ENCODE measurements at regions not wholly inside any gene's neighbourhood (a gene's known extent, or its start where the extent isn't known, plus 50 kb on each side); places are given as distances from the start of the nearest gene placed in this dataset.

- H3K27me3 ChIP-seq (replicated peaks in 1 of 4; ENCODE audit: control extremely low read depth in 1 of 4, control insufficient read depth in 3 of 4, insufficient read depth in 4 of 4, low read length in 3 of 4): no peaks in the 10 kb centered on the region
- H3K36me3 ChIP-seq (replicated peaks in 1 of 2; ENCODE audit: control extremely low read depth in 1 of 2, control insufficient read depth in 1 of 2, extremely low read depth in 1 of 2, insufficient read depth in 2 of 2, low read length in 1 of 2): peaks cover 0 to 6% of the 10 kb centered on the region in 2 experiments
- H3K4me2 ChIP-seq (replicated peaks; ENCODE audit: low read depth, low read length, poor library complexity, severe bottlenecking): no peak overlapping the region
- peaks cover 53% of the 10 kb centered on the region for H3K79me2 ChIP-seq (ENCODE audit: control insufficient read depth, insufficient read depth, low read length)
- WGBS (ENCODE audit: insufficient coverage): 100% methylated on average over 12 of the region's 14 CpGs
- H3K4me1 Mint-ChIP-seq: peaks cover 5% of the 10 kb centered on the region
- POLR2A ChIA-PET: no interaction called here
- H3K27ac Mint-ChIP-seq: no peak overlapping the region
- no peaks in the 10 kb centered on the region for H3K4me1 ChIP-seq (ENCODE audit: control insufficient read depth in 2 of 2, insufficient read depth in 2 of 2, low read length in 2 of 2)
- H3K27ac ChIP-seq (ENCODE audit: low read length in 2 of 2): no peak overlapping the region
- H3K9me3 ChIP-seq (ENCODE audit: control extremely low read depth in 1 of 3, control insufficient read depth in 2 of 3, insufficient read depth in 1 of 3, low read length in 2 of 3): no peaks in the 10 kb centered on the region
- no peak overlapping the region for H3K4me3 ChIP-seq (ENCODE audit: control extremely low read depth in 1 of 5, extremely low read depth in 1 of 5, insufficient read depth in 1 of 5, low read depth in 2 of 5, low read length in 4 of 5)
- H3K9ac ChIP-seq (ENCODE audit: low read length): no peak overlapping the region
- ATAC-seq (ENCODE audit: low read depth): no peak
- TF ChIP-seq EZH2 (IDR thresholded peaks at IDR 0.05; ENCODE audit: borderline replicate concordance, insufficient read depth, low read depth, low read length, poor library complexity, severe bottlenecking) (no peak), CTCF (IDR thresholded peaks at IDR 0.05) (no peak)
- intact Hi-C loops (cut with micrococcal nuclease): no loop called here
- H3K9me3 Mint-ChIP-seq (ENCODE audit: insufficient read depth): no peaks in the 10 kb centered on the region
- H2AFZ ChIP-seq (ENCODE audit: insufficient read depth, low read depth, low read length, poor library complexity, severe bottlenecking): no peak overlapping the region
- no peaks in the 10 kb centered on the region for H3K27me3 Mint-ChIP-seq
- peaks cover 61% of the 10 kb centered on the region for H4K20me1 ChIP-seq (ENCODE audit: control insufficient read depth, insufficient read depth, low read length, poor library complexity, severe bottlenecking)
- DNase-seq: no peak
- CTCF ChIA-PET: no interaction called here
- H3K4me3 Mint-ChIP-seq: no peak overlapping the region
These were observed 238.4 kb downstream of the BRD1 start for GRCh38 chr22:49589301-49589700.

GRCh38 chr22:49588739-49589138, 238.9 kb downstream of the BRD1 start:
- H3K4me1 Mint-ChIP-seq: peaks cover 5% of the 10 kb centered on the region
- ChIA-PET POLR2A (no interaction called here), CTCF (no interaction called here)
- H3K79me2 ChIP-seq (ENCODE audit: control insufficient read depth, insufficient read depth, low read length): peaks cover 53% of the 10 kb centered on the region
- no peak overlapping the region for H2AFZ ChIP-seq (ENCODE audit: insufficient read depth, low read depth, low read length, poor library complexity, severe bottlenecking)
- H3K4me1 ChIP-seq (ENCODE audit: control insufficient read depth in 2 of 2, insufficient read depth in 2 of 2, low read length in 2 of 2): no peaks in the 10 kb centered on the region
- no peak overlapping the region for H3K9ac ChIP-seq (ENCODE audit: low read length)
- no peaks in the 10 kb centered on the region for H3K27me3 Mint-ChIP-seq
- no peak overlapping the region for H3K4me3 Mint-ChIP-seq
- H3K9me3 Mint-ChIP-seq (ENCODE audit: insufficient read depth): no peaks in the 10 kb centered on the region
- H3K9me3 ChIP-seq (ENCODE audit: control extremely low read depth in 1 of 3, control insufficient read depth in 2 of 3, insufficient read depth in 1 of 3, low read length in 2 of 3): no peaks in the 10 kb centered on the region
- no peak overlapping the region for H3K4me2 ChIP-seq (replicated peaks; ENCODE audit: low read depth, low read length, poor library complexity, severe bottlenecking)
- H3K27ac Mint-ChIP-seq: no peak overlapping the region
- H3K27me3 ChIP-seq (replicated peaks in 1 of 4; ENCODE audit: control extremely low read depth in 1 of 4, control insufficient read depth in 3 of 4, insufficient read depth in 4 of 4, low read length in 3 of 4): no peaks in the 10 kb centered on the region
- peaks cover 61% of the 10 kb centered on the region for H4K20me1 ChIP-seq (ENCODE audit: control insufficient read depth, insufficient read depth, low read length, poor library complexity, severe bottlenecking)
- H3K4me3 ChIP-seq (ENCODE audit: control extremely low read depth in 1 of 5, extremely low read depth in 1 of 5, insufficient read depth in 1 of 5, low read depth in 2 of 5, low read length in 4 of 5): no peak overlapping the region
- peaks cover 0 to 9% of the 10 kb centered on the region in 2 experiments for H3K36me3 ChIP-seq (replicated peaks in 1 of 2; ENCODE audit: control extremely low read depth in 1 of 2, control insufficient read depth in 1 of 2, extremely low read depth in 1 of 2, insufficient read depth in 2 of 2, low read length in 1 of 2)
- ATAC-seq (ENCODE audit: low read depth) (no peak), DNase-seq (no peak)
- 71% methylated on average over 3 of the region's 12 CpGs for WGBS (ENCODE audit: insufficient coverage)
- no peak for TF ChIP-seq EZH2 (IDR thresholded peaks at IDR 0.05; ENCODE audit: borderline replicate concordance, insufficient read depth, low read depth, low read length, poor library complexity, severe bottlenecking)
- TF ChIP-seq CTCF (IDR thresholded peaks at IDR 0.05): no peak
- intact Hi-C loops (cut with micrococcal nuclease): no loop called here
- no peak overlapping the region for H3K27ac ChIP-seq (ENCODE audit: low read length in 2 of 2)
